GM23338 (cell line): ENCODE measurements at regions not wholly inside any gene's neighbourhood (a gene's known extent, or its start where the extent isn't known, plus 50 kb on each side); places are given as distances from the start of the nearest gene placed in this dataset.

Experiments used
- ATAC-seq: fragments of 200-7000 bp; cut with Tn5 transposase; 3 replicates; pipeline ENCODE4 v1.9.1; 2020
- DNase-seq: peaks from one replicate; pipeline ENCODE4 v3.0.0-alpha.2; 2015; ENCODE audit warnings: low spot score
- H2AFZ ChIP-seq: fragments of 200-600 bp; sonication (generic); 2 replicates; pipeline ENCODE4 v1.8.0; 2016; ENCODE audit warnings: antibody characterized with exemption, mild to moderate bottlenecking, moderate library complexity
- H3F3A ChIP-seq: fragments of 200-600 bp; sonication (generic); replicated peaks from 2 replicates; pipeline ENCODE4 v1.8.0; 2017; ENCODE audit warnings: antibody characterized with exemption, mixed run types, low read depth
- H3K27ac ChIP-seq: fragments of 200-600 bp; sonication (generic); 2 replicates; pipeline ENCODE4 v1.6.1; 2016; ENCODE audit warnings: low read depth
- H3K27me3 ChIP-seq: fragments of 200-600 bp; sonication (generic); 2 replicates; pipeline ENCODE4 v1.8.0; 2016; ENCODE audit warnings: mild to moderate bottlenecking, mixed run types, moderate library complexity; ENCODE audit not compliant: insufficient read depth
- H3K36me3 ChIP-seq: fragments of 200-600 bp; sonication (generic); 2 replicates; pipeline ENCODE4 v1.8.0; 2016; ENCODE audit warnings: mild to moderate bottlenecking; ENCODE audit not compliant: insufficient read depth
- H3K4me1 ChIP-seq: fragments of 200-600 bp; sonication (generic); 2 replicates; pipeline ENCODE4 v1.8.0; 2016; ENCODE audit warnings: mild to moderate bottlenecking, moderate library complexity; ENCODE audit not compliant: insufficient read depth
- H3K4me2 ChIP-seq: fragments of 200-600 bp; sonication (generic); 2 replicates; pipeline ENCODE4 v1.7.1; 2017; ENCODE audit warnings: mixed run types
- H3K4me3 ChIP-seq: fragments of 200-600 bp; sonication (generic); 2 replicates; pipeline ENCODE4 v1.6.1; 2016; ENCODE audit warnings: mixed run types
- H3K79me2 ChIP-seq: fragments of 200-600 bp; sonication (generic); replicated peaks from 2 replicates; pipeline ENCODE4 v1.8.0; 2017; ENCODE audit warnings: mild to moderate bottlenecking; ENCODE audit not compliant: insufficient read depth
- H3K9me2 ChIP-seq: fragments of 200-600 bp; sonication (generic); 2 replicates; pipeline ENCODE4 v1.8.0; 2017; ENCODE audit not compliant: insufficient read depth
- H4K20me1 ChIP-seq: fragments of 200-600 bp; sonication (generic); replicated peaks from 2 replicates; pipeline ENCODE4 v1.8.0; 2017; ENCODE audit warnings: mild to moderate bottlenecking; ENCODE audit not compliant: insufficient read depth
- H3K27ac Mint-ChIP-seq: 2 replicates; pipeline ENCODE4 v1.8.0; 2020; ENCODE audit warnings: inconsistent platforms, mild to moderate bottlenecking, moderate library complexity, mixed read lengths
- H3K27me3 Mint-ChIP-seq: 3 replicates; pipeline ENCODE4 v1.8.0; 2022; ENCODE audit warnings: low read depth, mild to moderate bottlenecking, moderate library complexity, mixed read lengths, inconsistent platforms; ENCODE audit not compliant: insufficient read depth, poor library complexity
- H3K36me3 Mint-ChIP-seq: 3 replicates; pipeline ENCODE4 v1.8.0; 2021; ENCODE audit warnings: low read depth, mild to moderate bottlenecking, inconsistent platforms, moderate library complexity, mixed read lengths
- H3K4me1 Mint-ChIP-seq: 3 replicates; pipeline ENCODE4 v1.8.0; 2020; ENCODE audit warnings: mild to moderate bottlenecking, inconsistent platforms, mixed read lengths
- H3K4me3 Mint-ChIP-seq: 3 replicates; pipeline ENCODE4 v1.8.0; 2021; ENCODE audit warnings: moderate library complexity, mild to moderate bottlenecking, inconsistent platforms, mixed read lengths
- H3K9me3 Mint-ChIP-seq: 3 replicates; pipeline ENCODE4 v1.8.0; 2020; ENCODE audit warnings: moderate library complexity, mild to moderate bottlenecking, inconsistent platforms, mixed read lengths
- CREB1 ChIP-seq: fragments of 250-450 bp; sonication (Bioruptor Pico); IDR thresholded peaks from 2 replicates; pipeline ENCODE4 v1.5.0; 2020; ENCODE audit warnings: low read depth, mild to moderate bottlenecking, moderate library complexity
- CTCF ChIP-seq, 2 experiments: fragments of 200-600 bp in 1 of 2; sonication (generic) in 1 of 2; conservative IDR thresholded peaks; 2 replicates each; pipeline versions ENCODE4 v1.5.1 to v1.6.1; 2016 to 2017; ENCODE audit warnings: antibody characterized with exemption in 2 of 2, low read depth in 2 of 2, mild to moderate bottlenecking in 2 of 2, moderate library complexity in 1 of 2
- ETS1 ChIP-seq: IDR thresholded peaks from 2 replicates; pipeline ENCODE4 v1.6.1; 2016; ENCODE audit warnings: antibody characterized with exemption
- EZH2 ChIP-seq: fragments of 200-600 bp; sonication (generic); IDR thresholded peaks from one replicate; pipeline ENCODE4 v1.8.0; 2017; ENCODE audit warnings: antibody characterized with exemption, mild to moderate bottlenecking, low read depth; ENCODE audit not compliant: unreplicated experiment
- EZH2phosphoT487 ChIP-seq: fragments of 200-600 bp; sonication (generic); IDR thresholded peaks from one replicate; pipeline ENCODE4 v1.8.1; 2018; ENCODE audit warnings: antibody characterized with exemption; ENCODE audit not compliant: unreplicated experiment
- JUNB ChIP-seq: IDR thresholded peaks from one replicate; pipeline ENCODE4 v1.6.1; 2016; ENCODE audit warnings: antibody characterized with exemption; ENCODE audit not compliant: unreplicated experiment
- NANOG ChIP-seq: IDR thresholded peaks from 2 replicates; pipeline ENCODE4 v1.6.1; 2016; ENCODE audit warnings: antibody characterized with exemption, borderline replicate concordance
- POLR2AphosphoS5 ChIP-seq: IDR thresholded peaks from 2 replicates; pipeline ENCODE4 v1.6.1; 2016; ENCODE audit warnings: antibody characterized with exemption, low read depth
- REST ChIP-seq: IDR thresholded peaks from one replicate; pipeline ENCODE4 v1.6.1; 2018; ENCODE audit warnings: antibody characterized with exemption; ENCODE audit not compliant: unreplicated experiment
- STAT1 ChIP-seq: IDR thresholded peaks from one replicate; pipeline ENCODE4 v1.6.1; 2016; ENCODE audit warnings: antibody characterized with exemption; ENCODE audit not compliant: unreplicated experiment
- ZNF114 ChIP-seq: fragments of 250-450 bp; sonication (Bioruptor Pico); IDR thresholded peaks from 2 replicates; pipeline ENCODE4 v1.5.0; 2020; ENCODE audit warnings: mild to moderate bottlenecking, moderate library complexity
- ZNF331 ChIP-seq: fragments of 250-450 bp; sonication (Bioruptor Pico); IDR thresholded peaks from 2 replicates; pipeline ENCODE4 v1.5.0; 2020; ENCODE audit warnings: low read depth, mild to moderate bottlenecking, moderate library complexity

GRCh38 chr4:129901205-129901604 is 805.3 kb downstream of the C4orf33 start (continued):
- TF ChIP-seq REST (no peak), STAT1 (no peak), JUNB (no peak), NANOG (no peak), ZNF114 (CRISPR knock-in tag) (no peak), ETS1 (no peak), CTCF (conservative IDR thresholded peaks at IDR 0.05; ENCODE audit: low read depth in 2 of 2) (no peak), CREB1 (CRISPR knock-in tag) (no peak), POLR2AphosphoS5 (no peak), EZH2phosphoT487 (no peak), EZH2 (no peak), ZNF331 (CRISPR knock-in tag) (no peak)

- ATAC-seq = no peak
- Histone ChIP-seq H3K79me2 (no peaks in the 10 kb centered on the region), H3K4me1 (peaks cover 3% of the 10 kb centered on the region; the same call in 1 of the 2 replicates), H3K9me2 (peaks cover 6% of the 10 kb centered on the region; the same call in 1 of the 2 replicates), H3F3A (no peaks in the 10 kb centered on the region), H3K4me2 (no peak overlapping the region), H2AFZ (no peak overlapping the region), H3K27me3 (no peaks in the 10 kb centered on the region), H3K27ac (no peak overlapping the region), H3K4me3 (no peak overlapping the region), H3K36me3 (no peaks in the 10 kb centered on the region), H4K20me1 (no peaks in the 10 kb centered on the region)
- H3K9me3 Mint-ChIP-seq = peaks cover 22% of the 10 kb centered on the region
- no peak overlapping the region for H3K4me3 Mint-ChIP-seq
- peaks cover 6% of the 10 kb centered on the region for H3K27me3 Mint-ChIP-seq
- H3K27ac Mint-ChIP-seq = no peak overlapping the region
- no peak for TF ChIP-seq ZNF331 (CRISPR knock-in tag)
- no peak for TF ChIP-seq STAT1
- TF ChIP-seq EZH2phosphoT487 = no peak
- no peak for TF ChIP-seq CREB1 (CRISPR knock-in tag)
- no peak for TF ChIP-seq REST
- no peak for TF ChIP-seq EZH2
- TF ChIP-seq JUNB = no peak
- TF ChIP-seq NANOG = no peak
- TF ChIP-seq ETS1 = no peak
- peaks cover 2% of the 10 kb centered on the region; the same call in 1 of the 3 replicates for H3K4me1 Mint-ChIP-seq
- no peak for DNase-seq
- peaks cover 24% of the 10 kb centered on the region for H3K36me3 Mint-ChIP-seq
Observed at GRCh38 chr4:129903861-129904260, 807.9 kb downstream of the C4orf33 start.
